ENCODE measurements at regions not wholly inside any gene's neighbourhood (a gene's known extent, or its start where the extent isn't known, plus 50 kb on each side); places are given as distances from the start of the nearest gene placed in this dataset.

- POLR2A ChIA-PET: no interaction called here
- Histone ChIP-seq H3K27ac (ENCODE audit: low read length in 2 of 2) (no peak overlapping the region), H3K9ac (ENCODE audit: low read length) (no peak overlapping the region), H4K20me1 (ENCODE audit: control insufficient read depth, insufficient read depth, low read length, poor library complexity, severe bottlenecking) (no peaks in the 10 kb centered on the region), H2AFZ (ENCODE audit: insufficient read depth, low read depth, low read length, poor library complexity, severe bottlenecking) (no peak overlapping the region), H3K9me3 (ENCODE audit: control extremely low read depth in 1 of 3, control insufficient read depth in 2 of 3, insufficient read depth in 1 of 3, low read length in 2 of 3) (peaks cover 0 to 5% (median 0%) of the 10 kb centered on the region in 3 donors), H3K4me3 (ENCODE audit: control extremely low read depth in 1 of 5, extremely low read depth in 1 of 5, insufficient read depth in 1 of 5, low read depth in 2 of 5, low read length in 4 of 5) (no peak overlapping the region), H3K4me2 (replicated peaks; ENCODE audit: low read depth, low read length, poor library complexity, severe bottlenecking) (no peak overlapping the region), H3K79me2 (ENCODE audit: control insufficient read depth, insufficient read depth, low read length) (no peaks in the 10 kb centered on the region), H3K27me3 (replicated peaks in 1 of 4; ENCODE audit: control extremely low read depth in 1 of 4, control insufficient read depth in 3 of 4, insufficient read depth in 4 of 4, low read length in 3 of 4) (no peaks in the 10 kb centered on the region), H3K36me3 (replicated peaks in 1 of 2; ENCODE audit: control extremely low read depth in 1 of 2, control insufficient read depth in 1 of 2, extremely low read depth in 1 of 2, insufficient read depth in 2 of 2, low read length in 1 of 2) (no peaks in the 10 kb centered on the region), H3K4me1 (ENCODE audit: control insufficient read depth in 2 of 2, insufficient read depth in 2 of 2, low read length in 2 of 2) (no peaks in the 10 kb centered on the region)
- DNase-seq: no peak
- H3K4me1 Mint-ChIP-seq: no peaks in the 10 kb centered on the region
- H3K27ac Mint-ChIP-seq: no peak overlapping the region
- CTCF ChIA-PET: no interaction called here
- WGBS (ENCODE audit: insufficient coverage): 80% methylated on average over 2 of the region's 2 CpGs
- TF ChIP-seq CTCF (IDR thresholded peaks at IDR 0.05): no peak
- no peak for TF ChIP-seq EZH2 (IDR thresholded peaks at IDR 0.05; ENCODE audit: borderline replicate concordance, insufficient read depth, low read depth, low read length, poor library complexity, severe bottlenecking)
- ATAC-seq (ENCODE audit: low read depth): no peak
- no peaks in the 10 kb centered on the region for H3K9me3 Mint-ChIP-seq (ENCODE audit: insufficient read depth)
- intact Hi-C loops (cut with micrococcal nuclease): no loop called here
- H3K27me3 Mint-ChIP-seq: peaks cover 7% of the 10 kb centered on the region
- H3K4me3 Mint-ChIP-seq: no peak overlapping the region
These were observed 171.6 kb upstream of the SVIL start for GRCh38 chr10:29806350-29806788.

GRCh38 chr10:29805134-29805723 lies 170.5 kb upstream of the SVIL start:
- H3K79me2 ChIP-seq (ENCODE audit: control insufficient read depth, insufficient read depth, low read length): no peaks in the 10 kb centered on the region
- H3K4me2 ChIP-seq (replicated peaks; ENCODE audit: low read depth, low read length, poor library complexity, severe bottlenecking): no peak overlapping the region
- TF ChIP-seq EZH2 (IDR thresholded peaks at IDR 0.05; ENCODE audit: borderline replicate concordance, insufficient read depth, low read depth, low read length, poor library complexity, severe bottlenecking) (no peak), CTCF (IDR thresholded peaks at IDR 0.05) (no peak)
- Mint-ChIP-seq H3K4me3 (no peak overlapping the region), H3K4me1 (no peaks in the 10 kb centered on the region), H3K27ac (no peak overlapping the region), H3K27me3 (peaks cover 3% of the 10 kb centered on the region), H3K9me3 (ENCODE audit: insufficient read depth) (no peaks in the 10 kb centered on the region)
- no peaks in the 10 kb centered on the region for H4K20me1 ChIP-seq (ENCODE audit: control insufficient read depth, insufficient read depth, low read length, poor library complexity, severe bottlenecking)
- CTCF ChIA-PET: no interaction called here
- intact Hi-C loops (cut with micrococcal nuclease): no loop called here
- H3K27me3 ChIP-seq (replicated peaks in 1 of 4; ENCODE audit: control extremely low read depth in 1 of 4, control insufficient read depth in 3 of 4, insufficient read depth in 4 of 4, low read length in 3 of 4): no peaks in the 10 kb centered on the region
- DNase-seq (no peak), ATAC-seq (ENCODE audit: low read depth) (no peak)
- 89% methylated on average over 4 of the region's 5 CpGs for WGBS (ENCODE audit: insufficient coverage)
- no peak overlapping the region for H3K9ac ChIP-seq (ENCODE audit: low read length)
- H2AFZ ChIP-seq (ENCODE audit: insufficient read depth, low read depth, low read length, poor library complexity, severe bottlenecking): no peak overlapping the region
- POLR2A ChIA-PET: no interaction called here
- no peak overlapping the region for H3K27ac ChIP-seq (ENCODE audit: low read length in 2 of 2)
- no peaks in the 10 kb centered on the region for H3K4me1 ChIP-seq (ENCODE audit: control insufficient read depth in 2 of 2, insufficient read depth in 2 of 2, low read length in 2 of 2)
- H3K36me3 ChIP-seq (replicated peaks in 1 of 2; ENCODE audit: control extremely low read depth in 1 of 2, control insufficient read depth in 1 of 2, extremely low read depth in 1 of 2, insufficient read depth in 2 of 2, low read length in 1 of 2): no peaks in the 10 kb centered on the region
- peaks cover 0 to 8% (median 0%) of the 10 kb centered on the region in 3 donors for H3K9me3 ChIP-seq (ENCODE audit: control extremely low read depth in 1 of 3, control insufficient read depth in 2 of 3, insufficient read depth in 1 of 3, low read length in 2 of 3)
- no peak overlapping the region for H3K4me3 ChIP-seq (ENCODE audit: control extremely low read depth in 1 of 5, extremely low read depth in 1 of 5, insufficient read depth in 1 of 5, low read depth in 2 of 5, low read length in 4 of 5)

Data from B cell (primary cell).